GM12891 (cell line): ENCODE measurements at regions not wholly inside any gene's neighbourhood (a gene's known extent, or its start where the extent isn't known, plus 50 kb on each side); places are given as distances from the start of the nearest gene placed in this dataset.

Experiments
- POLR2A ChIP-seq: IDR thresholded peaks from 2 replicates; pipeline ENCODE4 v1.6.1; 2011; ENCODE audit warnings: low read depth, low read length, control low read depth
- POLR2AphosphoS5 ChIP-seq: IDR thresholded peaks from 2 replicates; pipeline ENCODE4 v1.6.1; 2011; ENCODE audit warnings: low read depth, low read length, control low read depth
- SPI1 ChIP-seq: IDR thresholded peaks from 2 replicates; pipeline ENCODE4 v1.6.1; 2011; ENCODE audit warnings: low read depth, low read length, control low read depth
- TAF1 ChIP-seq: IDR thresholded peaks from 2 replicates; pipeline ENCODE4 v1.6.1; 2011; ENCODE audit warnings: low read depth, low read length, control low read depth

DNA sequence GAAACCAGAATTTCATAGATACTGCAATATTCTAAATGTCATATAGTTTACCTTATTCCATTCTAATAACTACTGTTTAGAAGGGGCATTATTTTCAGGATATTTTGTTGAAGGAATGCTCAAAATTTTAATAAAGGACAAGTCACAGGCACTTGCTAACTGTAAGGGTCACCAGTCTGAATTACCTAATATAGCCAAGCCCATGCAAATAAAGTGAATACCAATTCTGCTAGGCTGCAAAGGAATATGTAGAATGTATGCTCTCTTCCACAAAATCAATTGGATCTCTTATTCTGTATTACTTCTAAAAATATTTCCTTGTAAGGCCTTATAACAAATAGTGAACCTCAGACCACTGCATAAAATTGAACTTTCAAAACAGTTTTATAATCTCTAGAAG is 52.3 kb upstream of the FAT4 start:
- TF ChIP-seq POLR2A = no peak
- TF ChIP-seq POLR2AphosphoS5 = no peak
- TF ChIP-seq SPI1 = no peak
- no peak for TF ChIP-seq TAF1
